K562 (cell line): ENCODE measurements at regions not wholly inside any gene's neighbourhood (a gene's known extent, or its start where the extent isn't known, plus 50 kb on each side); places are given as distances from the start of the nearest gene placed in this dataset.

Experiments
- ATAC-seq: fragments of 200-7000 bp; cut with Tn5 transposase; 3 replicates; pipeline ENCODE4 v1.9.1; 2020; ENCODE audit warnings: moderate library complexity
- BruUV-seq: library from RNA; stranded (reverse); fragments of 400-500 nt; replicated peaks from 2 replicates; lab custom pipeline; 2021; lab: Mats Ljungman, UMichigan
- CTCF ChIA-PET: fragments of 300-600 bp; formaldehyde crosslinking; extraction: SDS; loops from one replicate; lab custom pipeline; 2021; ENCODE audit warnings: low intra/inter-chr PET ratio; lab: Yijun Ruan, JAX
- POLR2A ChIA-PET: fragments of 300-600, 350-650 bp; sonication (Branson Sonifier 250); formaldehyde crosslinking; extraction: SDS; loops from one replicate; lab custom pipeline; 2021; ENCODE audit warnings: antibody characterized with exemption, inconsistent platforms; lab: Yijun Ruan, JAX
- DNase-seq, 4 experiments: peaks; one replicate each; pipeline versions ENCODE4 v3.0.0 to v3.0.0-alpha.2; 2011 to 2018; ENCODE audit warnings: low spot score in 3 of 4, mixed read lengths in 3 of 4; ENCODE audit errors: extremely low read depth in 1 of 4
- FAIRE-seq: peaks from 2 replicates; lab custom pipeline; 2011; peaks lifted over from hg19 to GRCh38; lab: Jason Lieb, UNC
- H2AFZ ChIP-seq: 2 replicates; pipeline ENCODE4 v1.6.0; 2011; ENCODE audit warnings: low read depth, low read length, control low read depth, inconsistent platforms
- H3K27ac ChIP-seq: fragments of 200-600 bp; 3 replicates; pipeline ENCODE4 v1.8.0; 2011; ENCODE audit warnings: low read depth, mild to moderate bottlenecking, control low read depth, inconsistent platforms, low read length, moderate library complexity, mixed read lengths; ENCODE audit errors: extremely low read depth
- H3K27me3 ChIP-seq, 2 experiments: fragments of 300-600 bp in 1 of 2; 2 replicates in 1 of 2; 3 replicates in 1 of 2; pipeline versions ENCODE4 v1.6.0 to v1.8.0; 2011; ENCODE audit warnings: inconsistent platforms in 2 of 2, low read length in 2 of 2, mild to moderate bottlenecking in 1 of 2, mixed read lengths in 1 of 2, moderate library complexity in 1 of 2; ENCODE audit not compliant: control insufficient read depth in 2 of 2, insufficient read depth in 2 of 2
- H3K36me3 ChIP-seq: fragments of 300-600 bp; 3 replicates; pipeline ENCODE4 v1.8.0; 2011; ENCODE audit warnings: mild to moderate bottlenecking, low read length, inconsistent platforms; ENCODE audit not compliant: control insufficient read depth, insufficient read depth
- H3K4me1 ChIP-seq, 2 experiments: fragments of 200-600 bp in 1 of 2; replicated peaks in 1 of 2; 2 replicates in 1 of 2; 3 replicates in 1 of 2; pipeline versions ENCODE4 v1.5.1 to v1.8.0; 2011; ENCODE audit warnings: inconsistent platforms in 2 of 2, low read length in 2 of 2, mild to moderate bottlenecking in 1 of 2, mixed read lengths in 1 of 2, moderate library complexity in 1 of 2; ENCODE audit not compliant: control insufficient read depth in 2 of 2, insufficient read depth in 2 of 2
- H3K4me2 ChIP-seq: 2 replicates; pipeline ENCODE4 v1.6.1; 2011; ENCODE audit warnings: low read length, control low read depth, inconsistent platforms, mixed read lengths; ENCODE audit not compliant: insufficient read depth
- H3K4me3 ChIP-seq: fragments of 200-600 bp; sonication (generic), shearing (Covaris generic); 2 replicates; pipeline ENCODE4 v1.5.1; 2016; ENCODE audit warnings: control low read depth, inconsistent platforms
- H3K79me2 ChIP-seq: fragments of 200-600 bp; 3 replicates; pipeline ENCODE4 v1.8.0; 2011; ENCODE audit warnings: low read length, inconsistent platforms; ENCODE audit not compliant: control insufficient read depth, insufficient read depth
- H3K9ac ChIP-seq, 2 experiments: 2 replicates each; pipeline versions ENCODE4 v1.6.0 to v1.6.1; 2011; ENCODE audit warnings: low read depth in 2 of 2, low read length in 2 of 2, control low read depth in 1 of 2, inconsistent platforms in 1 of 2, mild to moderate bottlenecking in 1 of 2, mixed read lengths in 1 of 2; ENCODE audit not compliant: insufficient read depth in 1 of 2
- H3K9me1 ChIP-seq: one replicate; pipeline ENCODE4 v1.6.0; 2011; ENCODE audit warnings: inconsistent platforms, mild to moderate bottlenecking, low read length, moderate library complexity; ENCODE audit not compliant: control insufficient read depth, insufficient read depth
- H3K9me3 ChIP-seq: replicated peaks from 2 replicates; pipeline ENCODE4 v1.5.1; 2011; ENCODE audit warnings: low read depth, low read length, inconsistent platforms; ENCODE audit not compliant: control insufficient read depth, insufficient read depth
- H4K20me1 ChIP-seq: replicated peaks from 2 replicates; pipeline ENCODE4 v1.6.1; 2011; ENCODE audit warnings: low read length, inconsistent platforms, mixed read lengths; ENCODE audit not compliant: control insufficient read depth, insufficient read depth
- CBFA2T3 ChIP-seq: fragments of 450-650 bp; IDR thresholded peaks from 2 replicates; pipeline ENCODE4 v1.6.1; 2017
- KDM1A ChIP-seq, 2 experiments: fragments of 450-650 bp; IDR thresholded peaks; 2 replicates each; pipeline ENCODE4 v1.6.1; 2016; ENCODE audit warnings: mild to moderate bottlenecking in 2 of 2
- NONO ChIP-seq, 2 experiments: fragments of 200-400 bp in 1 of 2; fragments of 450-650 bp in 1 of 2; formaldehyde crosslinking in 1 of 2; IDR thresholded peaks; 2 replicates each; pipeline ENCODE4 v1.6.1; 2017; ENCODE audit warnings: low read depth in 2 of 2, mild to moderate bottlenecking in 2 of 2, moderate library complexity in 2 of 2, low read length in 1 of 2
- RBBP5 ChIP-seq: fragments of 200-600 bp; sonication (generic); IDR thresholded peaks from 2 replicates; pipeline ENCODE4 v1.6.1; 2012; ENCODE audit warnings: borderline replicate concordance, mild to moderate bottlenecking, low read length, control low read depth, inconsistent platforms; ENCODE audit not compliant: insufficient read depth, poor library complexity, severe bottlenecking
- RHOXF2B ChIP-seq: fragments of 250-450 bp; sonication (Bioruptor Pico); conservative IDR thresholded peaks from 2 replicates; pipeline ENCODE4 v1.5.1; 2021
- TEAD2 ChIP-seq: fragments of 450-650 bp; IDR thresholded peaks from 2 replicates; pipeline ENCODE4 v1.6.1; 2016; ENCODE audit warnings: missing genetic modification characterization, control low read depth, missing compliant biosample characterization
- TEAD4 ChIP-seq, 2 experiments: sonication (generic) in 1 of 2; formaldehyde crosslinking in 1 of 2; IDR thresholded peaks; 2 replicates each; pipeline versions ENCODE4 v1.6.1 to v1.8.0; 2012 to 2022; ENCODE audit warnings: borderline replicate concordance in 1 of 2, inconsistent platforms in 1 of 2, low read length in 1 of 2, mild to moderate bottlenecking in 1 of 2, missing genetic modification reagents in 1 of 2
- ZBTB12 ChIP-seq: fragments of 250-450 bp; sonication (Bioruptor Pico); IDR thresholded peaks from 2 replicates; pipeline ENCODE4 v1.4.0; 2020
- ZNF318 ChIP-seq, 2 experiments: fragments of 450-650 bp; IDR thresholded peaks; 2 replicates each; pipeline ENCODE4 v1.6.1; 2016; ENCODE audit warnings: mild to moderate bottlenecking in 2 of 2, borderline replicate concordance in 1 of 2, low read depth in 1 of 2, moderate library complexity in 1 of 2
- ZNF408 ChIP-seq: fragments of 250-450 bp; sonication (Bioruptor Pico); IDR thresholded peaks from 2 replicates; pipeline ENCODE4 v1.4.0; 2020; ENCODE audit warnings: low read depth, mild to moderate bottlenecking, moderate library complexity
- ZNF740 ChIP-seq, 3 experiments: fragments of 200-800 bp in 1 of 3; sonication (Bioruptor generic) in 1 of 3; sonication (generic) in 1 of 3; formaldehyde crosslinking in 1 of 3; IDR thresholded peaks; 2 replicates each; pipeline versions ENCODE4 v1.6.1 to v1.8.0; 2016 to 2022; ENCODE audit warnings: mild to moderate bottlenecking in 2 of 3, missing compliant biosample characterization in 2 of 3, missing genetic modification characterization in 2 of 3, missing genetic modification reagents in 1 of 3
- WGBS: fragments of 100-300 bp; shearing (Covaris generic); methylation state at CpG from one replicate; pipeline ENCODE4 v1.1.6; 2016; ENCODE audit warnings: low coverage, mixed read lengths; ENCODE audit not compliant: insufficient coverage; ENCODE audit errors: missing lambda C conversion rate; 5-methylcytosine and 5-hydroxymethylcytosine counted together
- in situ Hi-C: fragments of 300-500 bp; cut with MboI; formaldehyde crosslinking; loops from 4 replicates; pipeline ENCODE4 v1.15.0; 2018; ENCODE audit warnings: inconsistent platforms, mixed read lengths
- intact Hi-C: fragments of 100-400 bp; cut with micrococcal nuclease; formaldehyde crosslinking; loops from 2 replicates; pipeline ENCODE4 v1.14.2; 2022

GRCh38 chr5:36365896-36366295 lies 64.2 kb upstream of the RANBP3L start:
- H3K9ac ChIP-seq, result no peak overlapping the region
- 0% methylated on average over 1 of the region's 1 CpG for WGBS
- H3K4me2 ChIP-seq, result no peak overlapping the region
- H3K4me3 ChIP-seq, result no peak overlapping the region
- ATAC-seq (no peak), FAIRE-seq (no peak), DNase-seq (no peak)
- H2AFZ ChIP-seq, result no peak overlapping the region
- no peak overlapping the region for H3K27ac ChIP-seq
- no peaks in the 10 kb centered on the region for H3K9me1 ChIP-seq
- no TSS peak for BruUV-seq
- intact Hi-C loops (no loop called here), in situ Hi-C loops (no loop called here)
- no peaks in the 10 kb centered on the region for H3K79me2 ChIP-seq
- H4K20me1 ChIP-seq, result no peaks in the 10 kb centered on the region
- no peaks in the 10 kb centered on the region for H3K9me3 ChIP-seq
- no peaks in the 10 kb centered on the region; a peak in 1 of 5 replicates for H3K27me3 ChIP-seq
- H3K36me3 ChIP-seq, result no peaks in the 10 kb centered on the region
- no peaks in the 10 kb centered on the region for H3K4me1 ChIP-seq
- CTCF ChIA-PET, result no interaction called here
- POLR2A ChIA-PET, result no interaction called here
- TF ChIP-seq NONO (IDR thresholded peaks at IDR 0.05; ENCODE audit: low read depth in 2 of 2, low read length in 1 of 2) (no peak), TEAD4 (IDR thresholded peaks at IDR 0.05; ENCODE audit: low read length) (0 out of 2 replicates have a peak, but pooled peaks have one; percentile 36), TEAD4 (CRISPR knock-in tag; IDR thresholded peaks at IDR 0.05; ENCODE audit: borderline replicate concordance) (no peak), ZBTB12 (CRISPR knock-in tag) (no peak), ZNF408 (no peak), ZNF740 (CRISPR knock-in tag; IDR thresholded peaks at IDR 0.05) (no peak), ZNF740 (tag; IDR thresholded peaks at IDR 0.05) (no peak), CBFA2T3 (peak; percentile 32; the same call in 1 of the 2 replicates), KDM1A (IDR thresholded peaks at IDR 0.05) (0 out of 4 replicates have a peak, but pooled peaks of 1 of the 2 experiments have one; percentile 13), RBBP5 (no peak), RHOXF2B (CRISPR knock-in tag) (no peak), TEAD2 (0 out of 2 replicates have a peak, but pooled peaks have one; percentile 19), ZNF318 (IDR thresholded peaks at IDR 0.05; ENCODE audit: borderline replicate concordance in 1 of 2, low read depth in 1 of 2) (no peak)
